NCI-H774 (cell line): ENCODE measurements at regions not wholly inside any gene's neighbourhood (a gene's known extent, or its start where the extent isn't known, plus 50 kb on each side); places are given as distances from the start of the nearest gene placed in this dataset.
"Not testable (repeated sequence)": the region's sequence is repeated elsewhere in the genome, so short reads cannot be mapped to it uniquely, and the experiment has no call there.

Source experiments
- DNase-seq: peaks from one replicate; lab custom pipeline; 2025; lab: John Stamatoyannopoulos, UW

- peak; percentile 73 for DNase-seq
Measured at GRCh38 chr13:103525530-103525929, 459.3 kb upstream of the SLC10A2 start.

- no peak for DNase-seq
Measured at GRCh38 chr13:103523858-103524257, 457.6 kb upstream of the SLC10A2 start.

- DNase-seq: no peak
Measured at GRCh38 chr13:103521532-103521931, 455.3 kb upstream of the SLC10A2 start.

- DNase-seq: no peak
Measured at GRCh38 chr13:103517768-103518102, 451.5 kb upstream of the SLC10A2 start.

GRCh38 chr13:103517066-103517767, 451.0 kb upstream of the SLC10A2 start:
- peak; percentile 7 for DNase-seq

- DNase-seq: no peak
Measured at GRCh38 chr13:103516015-103516795, 450.0 kb upstream of the SLC10A2 start.

GRCh38 chr13:103515410-103515809, 449.2 kb upstream of the SLC10A2 start:
- DNase-seq: no peak

- DNase-seq: no peak
Measured at GRCh38 chr13:103514619-103515018, 448.4 kb upstream of the SLC10A2 start.

GRCh38 chr13:103514188-103514587, 448.0 kb upstream of the SLC10A2 start:
- no peak for DNase-seq

- no peak for DNase-seq
Measured at GRCh38 chr13:103510007-103510535, 443.9 kb upstream of the SLC10A2 start.

GRCh38 chr13:103497404-103497803, 431.2 kb upstream of the SLC10A2 start:
- DNase-seq: no peak

- DNase-seq: no peak
Measured at GRCh38 chr13:103487841-103488240, 421.6 kb upstream of the SLC10A2 start.

GRCh38 chr13:103473081-103473480, 406.9 kb upstream of the SLC10A2 start:
- no peak for DNase-seq

GRCh38 chr13:103471896-103472295, 405.7 kb upstream of the SLC10A2 start:
- no peak for DNase-seq

- DNase-seq: no peak
Measured at GRCh38 chr13:103469771-103470170, 403.6 kb upstream of the SLC10A2 start.

- no peak for DNase-seq
Measured at GRCh38 chr13:103466761-103467160, 400.5 kb upstream of the SLC10A2 start.

GRCh38 chr13:103460246-103460645, 394.0 kb upstream of the SLC10A2 start:
- not testable (repeated sequence) for DNase-seq

GRCh38 chr13:103457050-103457449, 390.8 kb upstream of the SLC10A2 start:
- DNase-seq: not testable (repeated sequence)

- no peak for DNase-seq
Measured at GRCh38 chr13:103451656-103452055, 385.4 kb upstream of the SLC10A2 start.

GRCh38 chr13:103443604-103444003, 377.4 kb upstream of the SLC10A2 start:
- DNase-seq: no peak

- no peak for DNase-seq
Measured at GRCh38 chr13:103437651-103438050, 371.4 kb upstream of the SLC10A2 start.

GRCh38 chr13:103436057-103436654, 369.9 kb upstream of the SLC10A2 start:
- DNase-seq: no peak

- peak; percentile 3 for DNase-seq
Measured at GRCh38 chr13:103431856-103432255, 365.6 kb upstream of the SLC10A2 start.
